ENCODE measurements at regions not wholly inside any gene's neighbourhood (a gene's known extent, or its start where the extent isn't known, plus 50 kb on each side); places are given as distances from the start of the nearest gene placed in this dataset.
A peak's percentile ranks its signal among the peaks of the same experiment; 100 is the strongest.

GRCh38 chr13:31649766-31650165 is 89.6 kb upstream of the RXFP2 start:
- Histone ChIP-seq H3K36me3 (ENCODE audit: insufficient read depth, insufficient read length, low read length) (no peaks in the 10 kb centered on the region), H3K4me3 (ENCODE audit: insufficient read length, low read depth) (no peak overlapping the region), H3K27me3 (ENCODE audit: insufficient read depth, insufficient read length) (no peaks in the 10 kb centered on the region), H3K9ac (ENCODE audit: insufficient read length, low read depth) (no peak overlapping the region), H3K9me3 (ENCODE audit: insufficient read depth, low read length) (no peaks in the 10 kb centered on the region; the same call in 1 of the 2 replicates), H3K4me1 (ENCODE audit: insufficient read depth, insufficient read length) (no peaks in the 10 kb centered on the region)
- DNase-seq (ENCODE audit: low read depth, low spot score) = no peak
- TF ChIP-seq SUZ12 (IDR thresholded peaks at IDR 0.05; ENCODE audit: extremely low read depth, insufficient read depth, insufficient read length) (no peak), ZNF274 (IDR thresholded peaks at IDR 0.05; ENCODE audit: low read depth, low read length) (no peak), YY1 (IDR thresholded peaks at IDR 0.05; ENCODE audit: insufficient read depth, insufficient read length) (no peak)

GRCh38 chr13:31653730-31654129 is 85.6 kb upstream of the RXFP2 start:
- DNase-seq (ENCODE audit: low read depth, low spot score) = no peak
- H3K27me3 ChIP-seq (ENCODE audit: insufficient read depth, insufficient read length) = no peaks in the 10 kb centered on the region
- no peaks in the 10 kb centered on the region for H3K4me1 ChIP-seq (ENCODE audit: insufficient read depth, insufficient read length)
- H3K9ac ChIP-seq (ENCODE audit: insufficient read length, low read depth) = no peak overlapping the region
- H3K9me3 ChIP-seq (ENCODE audit: insufficient read depth, low read length) = no peaks in the 10 kb centered on the region
- H3K4me3 ChIP-seq (ENCODE audit: insufficient read length, low read depth) = no peak overlapping the region
- no peaks in the 10 kb centered on the region for H3K36me3 ChIP-seq (ENCODE audit: insufficient read depth, insufficient read length, low read length)
- TF ChIP-seq YY1 (IDR thresholded peaks at IDR 0.05; ENCODE audit: insufficient read depth, insufficient read length) (no peak), ZNF274 (IDR thresholded peaks at IDR 0.05; ENCODE audit: low read depth, low read length) (no peak), SUZ12 (IDR thresholded peaks at IDR 0.05; ENCODE audit: extremely low read depth, insufficient read depth, insufficient read length) (no peak)

GRCh38 chr13:31663880-31664585 is 75.3 kb upstream of the RXFP2 start:
- Histone ChIP-seq H3K9me3 (ENCODE audit: insufficient read depth, low read length) (peaks cover 35% of the 10 kb centered on the region), H3K36me3 (ENCODE audit: insufficient read depth, insufficient read length, low read length) (no peaks in the 10 kb centered on the region), H3K27me3 (ENCODE audit: insufficient read depth, insufficient read length) (no peaks in the 10 kb centered on the region), H3K4me1 (ENCODE audit: insufficient read depth, insufficient read length) (no peaks in the 10 kb centered on the region), H3K9ac (ENCODE audit: insufficient read length, low read depth) (no peak overlapping the region), H3K4me3 (ENCODE audit: insufficient read length, low read depth) (no peak overlapping the region)
- peak; percentile 56 for DNase-seq (ENCODE audit: low read depth, low spot score)
- TF ChIP-seq YY1 (IDR thresholded peaks at IDR 0.05; ENCODE audit: insufficient read depth, insufficient read length) (no peak), ZNF274 (IDR thresholded peaks at IDR 0.05; ENCODE audit: low read depth, low read length) (no peak), SUZ12 (IDR thresholded peaks at IDR 0.05; ENCODE audit: extremely low read depth, insufficient read depth, insufficient read length) (no peak)

DNA sequence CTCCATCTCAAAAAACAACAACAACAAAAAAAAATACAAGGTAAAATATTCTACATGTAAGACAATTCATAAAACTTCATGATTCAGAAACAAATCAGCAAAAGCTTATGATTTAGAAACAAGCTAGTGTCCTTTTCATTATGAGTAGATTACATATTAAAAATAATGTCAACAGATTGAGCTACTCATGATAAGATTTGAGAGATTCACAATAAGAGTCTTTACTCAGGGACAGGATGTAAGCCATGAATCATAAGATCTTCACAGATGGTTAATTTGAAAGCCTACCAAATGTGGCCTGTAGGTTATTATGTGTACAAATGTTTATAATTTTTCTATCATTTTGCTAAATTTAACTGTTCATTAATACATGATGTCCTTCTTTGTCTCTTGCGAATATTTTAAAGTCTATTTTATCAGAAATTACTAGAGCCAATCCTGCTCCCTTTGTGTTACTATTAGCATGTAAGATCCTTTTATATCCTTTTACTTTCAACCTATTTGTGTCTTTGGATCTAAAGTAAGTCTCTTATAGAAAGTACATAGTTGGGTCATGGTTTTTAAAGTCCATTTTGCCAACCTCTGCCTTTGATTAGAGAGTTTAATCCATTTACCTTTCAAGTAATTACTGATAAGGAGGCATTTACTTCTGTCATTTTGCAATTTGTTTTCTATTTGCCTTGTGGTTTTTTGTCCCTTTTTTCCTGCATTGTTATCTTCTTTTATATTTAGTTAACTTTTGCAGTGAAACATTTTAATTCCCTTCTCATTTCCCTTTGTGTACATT is 68.3 kb upstream of the RXFP2 start:
- no peak overlapping the region for H3K9ac ChIP-seq (ENCODE audit: insufficient read length, low read depth)
- H3K4me3 ChIP-seq (ENCODE audit: insufficient read length, low read depth) = no peak overlapping the region
- peaks cover 14% of the 10 kb centered on the region for H3K9me3 ChIP-seq (ENCODE audit: insufficient read depth, low read length)
- TF ChIP-seq ZNF274 (IDR thresholded peaks at IDR 0.05; ENCODE audit: low read depth, low read length) (no peak), YY1 (IDR thresholded peaks at IDR 0.05; ENCODE audit: insufficient read depth, insufficient read length) (no peak), SUZ12 (IDR thresholded peaks at IDR 0.05; ENCODE audit: extremely low read depth, insufficient read depth, insufficient read length) (no peak)
- DNase-seq (ENCODE audit: low read depth, low spot score) = no peak
- no peaks in the 10 kb centered on the region for H3K36me3 ChIP-seq (ENCODE audit: insufficient read depth, insufficient read length, low read length)
- no peaks in the 10 kb centered on the region for H3K4me1 ChIP-seq (ENCODE audit: insufficient read depth, insufficient read length)
- no peaks in the 10 kb centered on the region for H3K27me3 ChIP-seq (ENCODE audit: insufficient read depth, insufficient read length)

DNA sequence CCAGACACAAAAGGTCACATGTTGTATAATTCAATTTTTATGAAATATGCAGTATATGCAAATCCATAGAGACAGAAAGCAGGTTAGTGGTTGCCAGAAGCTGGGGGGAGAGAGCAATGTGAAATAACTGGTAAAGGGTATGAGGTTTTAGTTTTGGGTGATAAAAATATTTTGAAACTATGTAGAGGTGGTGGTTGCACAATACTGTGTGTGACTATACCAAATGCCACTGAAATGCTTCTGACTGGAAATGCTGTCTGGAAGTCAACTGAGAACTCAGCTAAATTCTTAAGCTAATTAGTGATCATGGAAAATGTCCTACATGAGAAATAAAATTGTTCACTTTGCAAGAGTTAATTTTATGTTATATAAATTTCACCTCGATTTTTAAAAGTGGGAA is 65.3 kb upstream of the RXFP2 start:
- Histone ChIP-seq H3K9me3 (ENCODE audit: insufficient read depth, low read length) (no peaks in the 10 kb centered on the region), H3K36me3 (ENCODE audit: insufficient read depth, insufficient read length, low read length) (no peaks in the 10 kb centered on the region), H3K27me3 (ENCODE audit: insufficient read depth, insufficient read length) (no peaks in the 10 kb centered on the region), H3K9ac (ENCODE audit: insufficient read length, low read depth) (no peak overlapping the region), H3K4me3 (ENCODE audit: insufficient read length, low read depth) (no peak overlapping the region), H3K4me1 (ENCODE audit: insufficient read depth, insufficient read length) (no peaks in the 10 kb centered on the region)
- DNase-seq (ENCODE audit: low read depth, low spot score) = no peak
- TF ChIP-seq ZNF274 (IDR thresholded peaks at IDR 0.05; ENCODE audit: low read depth, low read length) (no peak), YY1 (IDR thresholded peaks at IDR 0.05; ENCODE audit: insufficient read depth, insufficient read length) (no peak), SUZ12 (IDR thresholded peaks at IDR 0.05; ENCODE audit: extremely low read depth, insufficient read depth, insufficient read length) (no peak)

DNA sequence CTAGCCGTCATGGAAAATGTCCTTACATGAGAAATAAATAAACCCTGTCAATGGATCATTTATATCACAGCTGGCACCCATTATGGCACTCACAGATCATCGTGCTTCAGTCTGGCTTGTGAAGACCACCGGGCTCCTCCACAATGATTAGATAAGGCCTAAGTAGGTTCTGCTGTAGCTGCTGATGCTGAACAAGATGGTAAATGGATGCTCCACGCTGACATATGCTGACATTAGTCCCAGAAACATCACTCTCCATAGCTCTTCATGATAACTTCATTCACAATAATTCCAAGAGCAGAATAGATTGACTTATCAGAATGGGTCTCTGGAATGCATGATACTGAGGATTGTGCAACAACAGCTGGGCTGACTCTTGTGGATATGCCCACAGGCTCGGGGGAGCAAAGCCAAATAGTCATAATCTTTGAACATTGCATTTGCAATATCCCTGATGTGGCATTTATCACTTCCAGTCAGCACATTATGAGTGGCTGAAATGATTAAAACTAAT is 63.8 kb upstream of the RXFP2 start:
- DNase-seq (ENCODE audit: low read depth, low spot score) = no peak
- TF ChIP-seq SUZ12 (IDR thresholded peaks at IDR 0.05; ENCODE audit: extremely low read depth, insufficient read depth, insufficient read length) (no peak), YY1 (IDR thresholded peaks at IDR 0.05; ENCODE audit: insufficient read depth, insufficient read length) (no peak), ZNF274 (IDR thresholded peaks at IDR 0.05; ENCODE audit: low read depth, low read length) (no peak)
- Histone ChIP-seq H3K36me3 (ENCODE audit: insufficient read depth, insufficient read length, low read length) (no peaks in the 10 kb centered on the region), H3K9ac (ENCODE audit: insufficient read length, low read depth) (no peak overlapping the region), H3K27me3 (ENCODE audit: insufficient read depth, insufficient read length) (no peaks in the 10 kb centered on the region), H3K9me3 (ENCODE audit: insufficient read depth, low read length) (no peaks in the 10 kb centered on the region), H3K4me3 (ENCODE audit: insufficient read length, low read depth) (no peak overlapping the region), H3K4me1 (ENCODE audit: insufficient read depth, insufficient read length) (no peaks in the 10 kb centered on the region)

- Histone ChIP-seq H3K36me3 (ENCODE audit: insufficient read depth, insufficient read length, low read length) (no peaks in the 10 kb centered on the region), H3K4me3 (ENCODE audit: insufficient read length, low read depth) (no peak overlapping the region), H3K9me3 (ENCODE audit: insufficient read depth, low read length) (peaks cover 8% of the 10 kb centered on the region; the same call in 1 of the 2 replicates), H3K4me1 (ENCODE audit: insufficient read depth, insufficient read length) (no peaks in the 10 kb centered on the region), H3K27me3 (ENCODE audit: insufficient read depth, insufficient read length) (no peaks in the 10 kb centered on the region), H3K9ac (ENCODE audit: insufficient read length, low read depth) (no peak overlapping the region)
- no peak for DNase-seq (ENCODE audit: low read depth, low spot score)
- TF ChIP-seq YY1 (IDR thresholded peaks at IDR 0.05; ENCODE audit: insufficient read depth, insufficient read length) (no peak), ZNF274 (IDR thresholded peaks at IDR 0.05; ENCODE audit: low read depth, low read length) (no peak), SUZ12 (IDR thresholded peaks at IDR 0.05; ENCODE audit: extremely low read depth, insufficient read depth, insufficient read length) (no peak)
Observed at GRCh38 chr13:31681133-31681532, 58.2 kb upstream of the RXFP2 start.
